Parathyroid adenoma (tissue), 2 donors: ENCODE measurements at regions not wholly inside any gene's neighbourhood (a gene's known extent, or its start where the extent isn't known, plus 50 kb on each side); places are given as distances from the start of the nearest gene placed in this dataset.

ENCODE experiments used
- H2AFZ ChIP-seq: fragments of 300-600 bp; sonication (generic); one replicate; pipeline ENCODE4 v1.7.0; 2017; ENCODE audit warnings: antibody characterized with exemption, mild to moderate bottlenecking
- H3K27ac ChIP-seq: fragments of 300-600 bp; sonication (generic); one replicate; pipeline ENCODE4 v1.7.0; 2017
- H3K27me3 ChIP-seq: fragments of 300-600 bp; sonication (generic); one replicate; pipeline ENCODE4 v1.7.0; 2017; ENCODE audit warnings: low read length; ENCODE audit not compliant: control insufficient read depth, insufficient read depth
- H3K36me3 ChIP-seq: fragments of 300-600 bp; sonication (generic); one replicate; pipeline ENCODE4 v1.7.0; 2017; ENCODE audit warnings: low read length; ENCODE audit not compliant: control insufficient read depth, insufficient read depth
- H3K4me1 ChIP-seq: fragments of 300-600 bp; sonication (generic); one replicate; pipeline ENCODE4 v1.7.0; 2017; ENCODE audit warnings: control low read depth
- H3K4me2 ChIP-seq: fragments of 300-600 bp; sonication (generic); one replicate; pipeline ENCODE4 v1.7.0; 2017; ENCODE audit warnings: low read length
- H3K4me3 ChIP-seq: fragments of 300-600 bp; sonication (generic); one replicate; pipeline ENCODE4 v1.7.0; 2017; ENCODE audit warnings: low read depth, low read length
- H3K79me2 ChIP-seq: fragments of 300-600 bp; sonication (generic); one replicate; pipeline ENCODE4 v1.7.0; 2017; ENCODE audit warnings: control low read depth
- H3K9ac ChIP-seq: fragments of 300-600 bp; sonication (generic); one replicate; pipeline ENCODE4 v1.7.0; 2017; ENCODE audit warnings: mild to moderate bottlenecking
- H3K9me3 ChIP-seq: fragments of 300-600 bp; sonication (generic); one replicate; pipeline ENCODE4 v1.7.0; 2017; ENCODE audit warnings: low read length; ENCODE audit not compliant: control insufficient read depth
- TF ChIP-seq, protein P1 (sequence below): fragments of 300-600 bp; sonication (generic); IDR thresholded peaks from one replicate; pipeline ENCODE4 v1.7.0; 2017; ENCODE audit warnings: antibody characterized with exemption, mild to moderate bottlenecking
- donor health status: primary hyperparathyroidism.

- H3K4me2 ChIP-seq = no peak overlapping the region
- H3K36me3 ChIP-seq = no peaks in the 10 kb centered on the region
- no peak overlapping the region for H2AFZ ChIP-seq
- no peaks in the 10 kb centered on the region for H3K27me3 ChIP-seq
- no peaks in the 10 kb centered on the region for H3K9me3 ChIP-seq
- H3K9ac ChIP-seq = no peak overlapping the region
- no peak overlapping the region for H3K4me3 ChIP-seq
- H3K27ac ChIP-seq = no peak overlapping the region
- TF ChIP-seq, protein P1, sequence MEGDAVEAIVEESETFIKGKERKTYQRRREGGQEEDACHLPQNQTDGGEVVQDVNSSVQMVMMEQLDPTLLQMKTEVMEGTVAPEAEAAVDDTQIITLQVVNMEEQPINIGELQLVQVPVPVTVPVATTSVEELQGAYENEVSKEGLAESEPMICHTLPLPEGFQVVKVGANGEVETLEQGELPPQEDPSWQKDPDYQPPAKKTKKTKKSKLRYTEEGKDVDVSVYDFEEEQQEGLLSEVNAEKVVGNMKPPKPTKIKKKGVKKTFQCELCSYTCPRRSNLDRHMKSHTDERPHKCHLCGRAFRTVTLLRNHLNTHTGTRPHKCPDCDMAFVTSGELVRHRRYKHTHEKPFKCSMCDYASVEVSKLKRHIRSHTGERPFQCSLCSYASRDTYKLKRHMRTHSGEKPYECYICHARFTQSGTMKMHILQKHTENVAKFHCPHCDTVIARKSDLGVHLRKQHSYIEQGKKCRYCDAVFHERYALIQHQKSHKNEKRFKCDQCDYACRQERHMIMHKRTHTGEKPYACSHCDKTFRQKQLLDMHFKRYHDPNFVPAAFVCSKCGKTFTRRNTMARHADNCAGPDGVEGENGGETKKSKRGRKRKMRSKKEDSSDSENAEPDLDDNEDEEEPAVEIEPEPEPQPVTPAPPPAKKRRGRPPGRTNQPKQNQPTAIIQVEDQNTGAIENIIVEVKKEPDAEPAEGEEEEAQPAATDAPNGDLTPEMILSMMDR = no peak
- H3K79me2 ChIP-seq = no peaks in the 10 kb centered on the region
- peaks cover 9% of the 10 kb centered on the region for H3K4me1 ChIP-seq
These were observed 630.7 kb upstream of the ZNF608 start for GRCh38 chr5:125377141-125377540.

DNA sequence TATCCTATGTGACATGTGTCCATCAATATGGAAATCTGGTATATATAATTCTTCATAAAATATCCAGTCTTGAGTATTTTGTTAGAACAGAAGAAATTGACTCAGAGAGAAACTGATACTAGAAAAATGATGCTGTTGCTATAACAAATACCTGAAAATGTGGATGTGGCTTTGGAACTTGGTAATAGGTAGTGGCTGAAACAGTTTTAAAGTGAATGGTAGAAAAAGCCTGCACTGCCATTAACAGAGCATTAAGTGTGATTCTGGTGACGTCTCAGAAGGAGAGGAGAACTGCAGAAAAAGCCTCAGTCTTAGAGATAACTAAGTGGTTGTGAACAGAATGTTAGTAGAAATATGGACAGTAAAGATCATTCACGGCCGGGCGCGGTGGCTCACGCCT, 634.9 kb upstream of the ZNF608 start:
- TF ChIP-seq, protein P1 = no peak
- Histone ChIP-seq H3K79me2 (no peaks in the 10 kb centered on the region), H3K9ac (no peak overlapping the region), H2AFZ (no peak overlapping the region), H3K27ac (no peak overlapping the region), H3K4me2 (no peak overlapping the region), H3K4me1 (no peaks in the 10 kb centered on the region), H3K36me3 (no peaks in the 10 kb centered on the region), H3K9me3 (no peaks in the 10 kb centered on the region), H3K27me3 (no peaks in the 10 kb centered on the region), H3K4me3 (no peak overlapping the region)

- H3K4me2 ChIP-seq = no peak overlapping the region
- no peak overlapping the region for H3K27ac ChIP-seq
- H3K9me3 ChIP-seq = no peaks in the 10 kb centered on the region
- no peak overlapping the region for H2AFZ ChIP-seq
- no peaks in the 10 kb centered on the region for H3K27me3 ChIP-seq
- H3K36me3 ChIP-seq = no peaks in the 10 kb centered on the region
- no peak overlapping the region for H3K9ac ChIP-seq
- no peaks in the 10 kb centered on the region for H3K79me2 ChIP-seq
- no peak overlapping the region for H3K4me3 ChIP-seq
- TF ChIP-seq, protein P1 = no peak
- no peaks in the 10 kb centered on the region for H3K4me1 ChIP-seq
These were observed 637.6 kb upstream of the ZNF608 start for GRCh38 chr5:125384071-125384470.

DNA sequence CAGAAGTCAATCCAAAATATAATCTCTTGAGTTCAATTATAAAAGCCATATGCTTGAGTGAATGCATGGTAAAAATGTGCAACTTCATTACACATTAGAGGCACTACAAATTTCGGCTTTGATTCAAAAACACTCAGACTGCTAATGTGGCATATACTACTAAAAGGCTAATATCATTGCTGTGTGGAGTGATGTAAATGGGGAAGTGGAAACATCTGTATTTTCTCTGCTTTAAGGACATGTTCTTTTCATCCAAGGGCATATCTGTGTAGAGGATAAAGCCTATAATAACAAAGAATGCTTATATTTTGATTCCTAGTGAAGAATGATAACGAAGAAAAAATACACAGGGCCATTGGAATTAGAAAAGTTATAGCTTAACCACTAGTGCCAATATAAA, 643.9 kb upstream of the ZNF608 start:
- no peaks in the 10 kb centered on the region for H3K79me2 ChIP-seq
- no peaks in the 10 kb centered on the region for H3K9me3 ChIP-seq
- TF ChIP-seq, protein P1 = no peak
- no peak overlapping the region for H3K27ac ChIP-seq
- no peak overlapping the region for H2AFZ ChIP-seq
- no peaks in the 10 kb centered on the region for H3K4me1 ChIP-seq
- no peak overlapping the region for H3K4me2 ChIP-seq
- no peaks in the 10 kb centered on the region for H3K27me3 ChIP-seq
- H3K9ac ChIP-seq = no peak overlapping the region
- no peak overlapping the region for H3K4me3 ChIP-seq
- H3K36me3 ChIP-seq = no peaks in the 10 kb centered on the region

DNA sequence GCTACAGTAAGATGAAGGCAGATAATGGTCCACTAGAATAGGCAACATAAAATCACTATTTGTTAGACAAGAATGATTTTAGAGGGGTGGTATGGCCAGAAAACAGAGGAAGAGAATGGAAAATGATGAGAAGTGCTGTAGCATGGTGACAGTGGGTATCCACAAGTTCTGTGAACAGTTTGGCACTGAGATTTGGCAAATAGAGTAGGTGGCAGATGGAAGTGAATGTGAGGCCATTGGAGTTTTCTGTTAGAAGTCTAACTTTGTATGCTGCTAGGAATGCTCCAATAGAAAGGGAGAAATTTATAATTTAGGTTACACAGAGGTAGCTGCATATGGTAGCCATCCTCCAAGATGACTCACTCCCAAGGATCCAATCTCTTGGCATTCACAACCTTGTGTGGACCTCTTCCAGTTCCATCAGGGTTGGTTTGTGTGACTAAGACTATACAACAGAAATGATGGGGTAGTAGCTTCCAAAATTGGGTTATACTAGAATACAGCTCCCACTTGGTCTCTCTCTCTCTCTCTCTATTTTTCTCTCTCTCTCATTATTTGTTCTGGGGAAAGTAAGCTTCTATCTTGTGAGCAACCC, 646.9 kb upstream of the ZNF608 start:
- Histone ChIP-seq H3K36me3 (no peaks in the 10 kb centered on the region), H3K4me3 (no peak overlapping the region), H3K27ac (no peak overlapping the region), H3K79me2 (no peaks in the 10 kb centered on the region), H3K4me1 (no peaks in the 10 kb centered on the region), H2AFZ (no peak overlapping the region), H3K27me3 (no peaks in the 10 kb centered on the region), H3K9me3 (no peaks in the 10 kb centered on the region), H3K4me2 (no peak overlapping the region), H3K9ac (no peak overlapping the region)
- TF ChIP-seq, protein P1 = no peak
